H1 (cell line): ENCODE measurements at regions not wholly inside any gene's neighbourhood (a gene's known extent, or its start where the extent isn't known, plus 50 kb on each side); places are given as distances from the start of the nearest gene placed in this dataset.

Source experiments
- CTCF ChIA-PET: fragments of 300-600 bp; sonication (Branson Sonifier 250); formaldehyde crosslinking; loops from one replicate; lab custom pipeline; 2021; ENCODE audit not compliant: partially characterized antibody; lab: Charles Lee
- POLR2A ChIA-PET: fragments of 300-600 bp; sonication (Branson Sonifier 250); formaldehyde crosslinking; loops from one replicate; lab custom pipeline; 2021; ENCODE audit warnings: inconsistent platforms; ENCODE audit not compliant: partially characterized antibody; lab: Charles Lee
- DNase-seq, 2 experiments: peaks; one replicate each; pipeline versions ENCODE4 v3.0.0 to v3.0.0-alpha.2; 2010 to 2022; ENCODE audit warnings: low spot score in 2 of 2, low read depth in 1 of 2, mixed read lengths in 1 of 2
- FAIRE-seq: peaks from 2 replicates; lab custom pipeline; 2011; peaks lifted over from hg19 to GRCh38; lab: Jason Lieb, UNC
- H2AFZ ChIP-seq: 2 replicates; pipeline ENCODE4 v1.8.1; 2012; ENCODE audit warnings: low read length, inconsistent platforms
- H2AK5ac ChIP-seq: 2 replicates; pipeline ENCODE4 v1.6.1; 2013; ENCODE audit warnings: low read depth, low read length
- H2BK120ac ChIP-seq: replicated peaks from 2 replicates; pipeline ENCODE3; 2013; ENCODE audit warnings: low read depth, low read length, inconsistent platforms
- H2BK12ac ChIP-seq: 2 replicates; pipeline ENCODE4 v1.6.1; 2013; ENCODE audit warnings: low read depth, low read length
- H2BK15ac ChIP-seq: 2 replicates; pipeline ENCODE4 v1.6.1; 2013; ENCODE audit warnings: low read length
- H2BK20ac ChIP-seq: 2 replicates; pipeline ENCODE4 v1.6.1; 2013; ENCODE audit warnings: low read length
- H2BK5ac ChIP-seq: 2 replicates; pipeline ENCODE4 v1.6.1; 2013; ENCODE audit warnings: low read depth, low read length
- H3K14ac ChIP-seq: 2 replicates; pipeline ENCODE4 v1.6.1; 2013; ENCODE audit warnings: inconsistent platforms; ENCODE audit not compliant: insufficient read length
- H3K18ac ChIP-seq: 2 replicates; pipeline ENCODE4 v1.6.1; 2013; ENCODE audit warnings: low read length; ENCODE audit errors: extremely low read depth
- H3K23ac ChIP-seq: 2 replicates; pipeline ENCODE4 v1.6.1; 2013; ENCODE audit warnings: inconsistent platforms; ENCODE audit not compliant: insufficient read length
- H3K23me2 ChIP-seq: 2 replicates; pipeline ENCODE4 v1.6.1; 2013; ENCODE audit warnings: low read depth, low read length
- H3K27ac ChIP-seq: 2 replicates; pipeline ENCODE4 v1.6.1; 2011; ENCODE audit warnings: low read depth, low read length, inconsistent platforms
- H3K27me3 ChIP-seq, 4 experiments: replicated peaks in 1 of 4; 1 replicate in 1 of 4; 2 replicates in 3 of 4; pipeline versions ENCODE4 v1.6.1 to v1.8.1; 2011 to 2013; ENCODE audit warnings: low read length in 3 of 4, mild to moderate bottlenecking in 3 of 4, inconsistent platforms in 2 of 4, mixed read lengths in 2 of 4, moderate library complexity in 1 of 4; ENCODE audit not compliant: control insufficient read depth in 3 of 4, insufficient read depth in 3 of 4; ENCODE audit errors: extremely low read depth in 1 of 4
- H3K36me3 ChIP-seq, 4 experiments: 2 replicates each; pipeline versions ENCODE4 v1.6.1 to v1.8.1; 2011 to 2013; ENCODE audit warnings: mild to moderate bottlenecking in 4 of 4, low read length in 3 of 4, moderate library complexity in 2 of 4, control low read depth in 1 of 4, inconsistent platforms in 1 of 4; ENCODE audit not compliant: insufficient read depth in 4 of 4, control insufficient read depth in 2 of 4
- H3K4ac ChIP-seq: replicated peaks from 2 replicates; pipeline ENCODE3; 2013; ENCODE audit warnings: low read length, low read depth, mixed read lengths, inconsistent platforms; ENCODE audit not compliant: insufficient read length
- H3K4me1 ChIP-seq, 4 experiments: replicated peaks in 1 of 4; 1 replicate in 1 of 4; 2 replicates in 3 of 4; pipeline versions ENCODE4 v1.6.1 to v1.8.1; 2011 to 2013; ENCODE audit warnings: low read length in 3 of 4, inconsistent platforms in 2 of 4, mixed read lengths in 1 of 4; ENCODE audit not compliant: insufficient read depth in 4 of 4, control insufficient read depth in 3 of 4
- H3K4me2 ChIP-seq, 2 experiments: 2 replicates each; pipeline versions ENCODE4 v1.6.1 to v1.8.1; 2011 to 2013; ENCODE audit warnings: low read depth in 2 of 2, low read length in 2 of 2, control low read depth in 1 of 2, inconsistent platforms in 1 of 2, mild to moderate bottlenecking in 1 of 2; ENCODE audit not compliant: insufficient read depth in 1 of 2
- H3K4me3 ChIP-seq, 4 experiments: fragments of 200-600, 300-600 bp in 1 of 4; sonication (generic), shearing (Covaris generic), sonication (Bioruptor Twin) in 1 of 4; 2 replicates each; pipeline versions ENCODE4 v1.5.1 to v1.8.1; 2011 to 2016; ENCODE audit warnings: low read length in 4 of 4, low read depth in 3 of 4, control low read depth in 2 of 4, inconsistent platforms in 2 of 4, mild to moderate bottlenecking in 2 of 4, mixed read lengths in 1 of 4, moderate library complexity in 1 of 4; ENCODE audit not compliant: insufficient read depth in 2 of 4; ENCODE audit errors: extremely low read depth in 1 of 4
- H3K56ac ChIP-seq: replicated peaks from 2 replicates; pipeline ENCODE3; 2013; ENCODE audit warnings: low read depth, mild to moderate bottlenecking, mixed read lengths, low read length, inconsistent platforms; ENCODE audit not compliant: insufficient read length
- H3K79me1 ChIP-seq: 2 replicates; pipeline ENCODE4 v1.6.1; 2013; ENCODE audit warnings: low read depth, low read length, control low read depth
- H3K79me2 ChIP-seq, 2 experiments: 2 replicates each; pipeline versions ENCODE4 v1.6.1 to v1.8.1; 2012 to 2013; ENCODE audit warnings: low read length in 2 of 2, mild to moderate bottlenecking in 2 of 2, inconsistent platforms in 1 of 2; ENCODE audit not compliant: insufficient read depth in 2 of 2, control insufficient read depth in 1 of 2
- H3K9ac ChIP-seq, 4 experiments: replicated peaks in 1 of 4; 1 replicate in 1 of 4; 2 replicates in 3 of 4; pipeline versions ENCODE4 v1.6.1 to v1.8.1; 2011 to 2013; ENCODE audit warnings: low read depth in 3 of 4, low read length in 3 of 4, control low read depth in 2 of 4, mild to moderate bottlenecking in 2 of 4, moderate library complexity in 2 of 4, inconsistent platforms in 1 of 4; ENCODE audit errors: extremely low read depth in 1 of 4
- H3K9me3 ChIP-seq, 2 experiments: 2 replicates each; pipeline versions ENCODE4 v1.6.1 to v1.8.1; 2012 to 2013; ENCODE audit warnings: mild to moderate bottlenecking in 2 of 2, moderate library complexity in 2 of 2, control low read depth in 1 of 2, inconsistent platforms in 1 of 2, low read depth in 1 of 2, low read length in 1 of 2, mixed read lengths in 1 of 2; ENCODE audit not compliant: insufficient read depth in 2 of 2
- H4K20me1 ChIP-seq, 2 experiments: replicated peaks in 1 of 2; 2 replicates each; pipeline versions ENCODE3 to v1.8.1; 2011 to 2013; ENCODE audit warnings: inconsistent platforms in 2 of 2, low read length in 2 of 2, mild to moderate bottlenecking in 1 of 2; ENCODE audit not compliant: insufficient read depth in 2 of 2, control insufficient read depth in 1 of 2
- H4K5ac ChIP-seq: 2 replicates; pipeline ENCODE4 v1.6.1; 2013; ENCODE audit warnings: low read length, low read depth, mixed read lengths, inconsistent platforms; ENCODE audit not compliant: insufficient read length
- H4K8ac ChIP-seq: 2 replicates; pipeline ENCODE4 v1.8.0; 2013; ENCODE audit warnings: mild to moderate bottlenecking, moderate library complexity, low read length, inconsistent platforms; ENCODE audit not compliant: insufficient read depth; ENCODE audit errors: extremely low read depth
- H4K91ac ChIP-seq: replicated peaks from 2 replicates; pipeline ENCODE3; 2013; ENCODE audit warnings: low read length, mixed read lengths, inconsistent platforms; ENCODE audit not compliant: insufficient read length
- BRCA1 ChIP-seq: IDR thresholded peaks from 2 replicates; pipeline ENCODE4 v1.6.1; 2012; ENCODE audit warnings: low read depth, low read length, improper control_type of control experiment
- CBX8 ChIP-seq: fragments of 300-800, 300-1000 bp; sonication (generic); IDR thresholded peaks from 2 replicates; pipeline ENCODE4 v1.7.1; 2016; ENCODE audit warnings: low read depth, low read length, borderline replicate concordance
- EP300 ChIP-seq, 2 experiments: IDR thresholded peaks; 1 replicate in 1 of 2; 2 replicates in 1 of 2; pipeline ENCODE4 v1.6.1; 2011 to 2012; ENCODE audit warnings: low read depth in 2 of 2, low read length in 2 of 2, mild to moderate bottlenecking in 2 of 2, borderline replicate concordance in 1 of 2, inconsistent platforms in 1 of 2, moderate library complexity in 1 of 2
- EZH2 ChIP-seq: fragments of 200-600 bp; sonication (generic); IDR thresholded peaks from 2 replicates; pipeline ENCODE4 v1.7.1; 2012; ENCODE audit warnings: low read depth, mild to moderate bottlenecking, moderate library complexity, low read length, inconsistent platforms; ENCODE audit not compliant: severe bottlenecking
- HDAC2 ChIP-seq, 2 experiments: fragments of 300-600 bp in 1 of 2; sonication (generic) in 1 of 2; IDR thresholded peaks; 2 replicates each; pipeline ENCODE4 v1.6.1; 2011 to 2012; ENCODE audit warnings: low read depth in 2 of 2, low read length in 2 of 2, mild to moderate bottlenecking in 2 of 2, moderate library complexity in 2 of 2, borderline replicate concordance in 1 of 2, inconsistent platforms in 1 of 2
- SIX5 ChIP-seq: IDR thresholded peaks from 2 replicates; pipeline ENCODE4 v1.6.1; 2011; ENCODE audit warnings: mild to moderate bottlenecking, low read depth, low read length
- TAF1 ChIP-seq: IDR thresholded peaks from 2 replicates; pipeline ENCODE4 v1.6.1; 2011; ENCODE audit warnings: mild to moderate bottlenecking, low read depth, low read length

- no peak for TF ChIP-seq SIX5
- no peak for TF ChIP-seq CBX8
- TF ChIP-seq HDAC2 (IDR thresholded peaks at IDR 0.05; ENCODE audit: borderline replicate concordance in 1 of 2, low read depth in 2 of 2, low read length in 2 of 2): no peak
- TF ChIP-seq EP300 (IDR thresholded peaks at IDR 0.05; ENCODE audit: borderline replicate concordance in 1 of 2, low read depth in 2 of 2, low read length in 2 of 2): no peak
- no peak for TF ChIP-seq EZH2
- TF ChIP-seq TAF1: no peak
- no peak for TF ChIP-seq BRCA1
- no peak overlapping the region for H3K14ac ChIP-seq
- H3K36me3 ChIP-seq: no peaks in the 10 kb centered on the region
- H3K23me2 ChIP-seq: no peaks in the 10 kb centered on the region; the same call in 1 of the 2 replicates
- H4K8ac ChIP-seq: no peak overlapping the region
- no peaks in the 10 kb centered on the region for H3K9me3 ChIP-seq
- H3K79me2 ChIP-seq: no peaks in the 10 kb centered on the region
- H2BK12ac ChIP-seq: 0 out of 2 replicates have a peak overlapping the region, but pooled peaks have one; percentile 55
- H3K23ac ChIP-seq: no peak overlapping the region
- ChIA-PET POLR2A (no interaction called here), CTCF (interaction anchor here (1.0 to 1.4 kb wide), 3 partner anchors 44 to 70 kb away, joined by 3 to 4 read pairs (median 3); no protein-coding TSS in a partner anchor)
- H3K79me1 ChIP-seq: no peaks in the 10 kb centered on the region
- no peak overlapping the region for H4K91ac ChIP-seq
- H3K18ac ChIP-seq: no peak overlapping the region
- no peak overlapping the region for H3K9ac ChIP-seq
- H3K4me2 ChIP-seq: no peak overlapping the region
- no peak overlapping the region for H2BK20ac ChIP-seq
- no peak overlapping the region for H2AFZ ChIP-seq
- H4K20me1 ChIP-seq: no peaks in the 10 kb centered on the region
- FAIRE-seq (no peak), DNase-seq (no peak)
- no peak overlapping the region for H2AK5ac ChIP-seq
- no peak overlapping the region for H3K27ac ChIP-seq
- no peak overlapping the region for H2BK120ac ChIP-seq
- 0 out of 2 replicates have a peak overlapping the region, but pooled peaks have one; percentile 38 for H2BK5ac ChIP-seq
- H4K5ac ChIP-seq: no peak overlapping the region
- no peak overlapping the region for H3K4me3 ChIP-seq
- no peaks in the 10 kb centered on the region for H3K27me3 ChIP-seq
- no peak overlapping the region for H2BK15ac ChIP-seq
- H3K4ac ChIP-seq: no peak overlapping the region
- no peak overlapping the region for H3K56ac ChIP-seq
- H3K4me1 ChIP-seq: peaks cover 0 to 7% (median 2%) of the 10 kb centered on the region in 4 experiments; a peak in 3 of 7 replicates
These were observed 147.3 kb downstream of the B3GNT2 start for GRCh38 chr2:62343206-62343605.
